ENCODE measurements at regions not wholly inside any gene's neighbourhood (a gene's known extent, or its start where the extent isn't known, plus 50 kb on each side); places are given as distances from the start of the nearest gene placed in this dataset.
A peak's percentile ranks its signal among the peaks of the same experiment; 100 is the strongest.

DNA sequence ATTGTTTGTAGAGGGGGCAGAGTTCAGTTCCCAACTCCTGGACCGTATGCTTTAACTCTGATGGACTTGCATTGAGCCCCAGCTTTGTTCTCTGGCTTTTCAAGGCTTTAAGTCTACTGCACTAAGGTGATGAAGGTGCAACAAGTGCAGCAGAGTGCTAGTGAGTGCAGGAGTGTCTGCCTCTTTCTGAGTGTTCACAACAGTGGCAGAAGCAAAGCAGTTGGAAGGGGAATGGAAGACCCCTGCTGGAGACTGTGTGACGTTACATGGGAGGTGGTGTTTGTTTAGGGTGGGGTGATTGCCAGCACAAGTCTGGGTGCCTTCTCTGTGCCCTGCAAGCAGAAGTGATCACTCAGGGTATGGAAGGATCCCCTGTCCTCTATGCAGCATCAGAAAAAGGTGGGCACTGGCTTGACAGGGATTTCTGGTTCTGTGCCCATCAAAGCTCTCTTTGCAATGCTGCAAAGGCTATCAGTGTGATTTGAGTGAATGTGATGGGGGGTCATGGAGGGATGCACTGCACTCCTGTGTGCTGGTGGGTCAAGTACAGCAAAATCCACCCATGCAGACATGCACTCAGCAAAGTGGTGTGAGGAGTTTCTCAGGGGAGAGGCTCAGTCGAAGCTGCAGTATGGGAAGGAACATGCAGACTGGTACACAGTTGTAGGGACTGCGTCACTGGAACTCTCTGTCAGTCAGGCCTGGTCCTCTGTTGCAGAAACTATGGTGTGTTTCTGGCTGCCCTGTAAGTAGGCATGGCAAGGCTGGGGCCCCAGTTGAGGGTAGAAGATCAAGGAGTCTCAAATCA is 70.9 kb upstream of the UGT2B7 start:
- TF ChIP-seq, protein P1, sequence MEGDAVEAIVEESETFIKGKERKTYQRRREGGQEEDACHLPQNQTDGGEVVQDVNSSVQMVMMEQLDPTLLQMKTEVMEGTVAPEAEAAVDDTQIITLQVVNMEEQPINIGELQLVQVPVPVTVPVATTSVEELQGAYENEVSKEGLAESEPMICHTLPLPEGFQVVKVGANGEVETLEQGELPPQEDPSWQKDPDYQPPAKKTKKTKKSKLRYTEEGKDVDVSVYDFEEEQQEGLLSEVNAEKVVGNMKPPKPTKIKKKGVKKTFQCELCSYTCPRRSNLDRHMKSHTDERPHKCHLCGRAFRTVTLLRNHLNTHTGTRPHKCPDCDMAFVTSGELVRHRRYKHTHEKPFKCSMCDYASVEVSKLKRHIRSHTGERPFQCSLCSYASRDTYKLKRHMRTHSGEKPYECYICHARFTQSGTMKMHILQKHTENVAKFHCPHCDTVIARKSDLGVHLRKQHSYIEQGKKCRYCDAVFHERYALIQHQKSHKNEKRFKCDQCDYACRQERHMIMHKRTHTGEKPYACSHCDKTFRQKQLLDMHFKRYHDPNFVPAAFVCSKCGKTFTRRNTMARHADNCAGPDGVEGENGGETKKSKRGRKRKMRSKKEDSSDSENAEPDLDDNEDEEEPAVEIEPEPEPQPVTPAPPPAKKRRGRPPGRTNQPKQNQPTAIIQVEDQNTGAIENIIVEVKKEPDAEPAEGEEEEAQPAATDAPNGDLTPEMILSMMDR (IDR thresholded peaks at IDR 0.05): peak; percentile 13 to 75 (median 52)
- no peak for TF ChIP-seq POLR2A (IDR thresholded peaks at IDR 0.05)

Data from body of pancreas (tissue), 4 donors.